Neuronal stem cell (in vitro differentiated cells): ENCODE measurements at regions not wholly inside any gene's neighbourhood (a gene's known extent, or its start where the extent isn't known, plus 50 kb on each side); places are given as distances from the start of the nearest gene placed in this dataset.

ENCODE experiments used
- DNase-seq: peaks from one replicate; pipeline ENCODE4 v3.0.0-alpha.2; 2013; ENCODE audit warnings: low spot score
- H2AFZ ChIP-seq: one replicate; pipeline ENCODE4 v1.6.1; 2013; ENCODE audit warnings: mild to moderate bottlenecking, low read length, inconsistent platforms
- H2AK5ac ChIP-seq: 2 replicates; pipeline ENCODE4 v1.6.1; 2013; ENCODE audit warnings: low read depth, mild to moderate bottlenecking, inconsistent platforms, low read length, moderate library complexity, mixed read lengths
- H2BK120ac ChIP-seq: 2 replicates; pipeline ENCODE4 v1.6.1; 2013; ENCODE audit warnings: low read depth, mild to moderate bottlenecking, inconsistent platforms, low read length, moderate library complexity, mixed read lengths
- H2BK12ac ChIP-seq: one replicate; pipeline ENCODE4 v1.6.1; 2013; ENCODE audit warnings: low read length, inconsistent platforms
- H2BK15ac ChIP-seq: 2 replicates; pipeline ENCODE4 v1.6.1; 2013; ENCODE audit warnings: mild to moderate bottlenecking, low read length, inconsistent platforms, mixed read lengths
- H2BK5ac ChIP-seq: one replicate; pipeline ENCODE4 v1.6.1; 2013; ENCODE audit warnings: inconsistent platforms, mild to moderate bottlenecking, low read length, moderate library complexity
- H3K14ac ChIP-seq: one replicate; pipeline ENCODE4 v1.6.1; 2013; ENCODE audit warnings: low read length, inconsistent platforms
- H3K18ac ChIP-seq: 2 replicates; pipeline ENCODE4 v1.6.1; 2013; ENCODE audit warnings: low read length, inconsistent platforms
- H3K23ac ChIP-seq: 2 replicates; pipeline ENCODE4 v1.6.1; 2013; ENCODE audit warnings: low read depth, mild to moderate bottlenecking, mixed read lengths, low read length, inconsistent platforms; ENCODE audit not compliant: poor library complexity
- H3K27ac ChIP-seq: replicated peaks from 3 replicates; pipeline ENCODE4 v1.5.1; 2013; ENCODE audit warnings: low read length, inconsistent platforms
- H3K27me3 ChIP-seq, 3 experiments: 2 replicates each; pipeline ENCODE4 v1.6.1; 2013; ENCODE audit warnings: low read length in 3 of 3, mild to moderate bottlenecking in 2 of 3, inconsistent platforms in 1 of 3, low read depth in 1 of 3, mixed read lengths in 1 of 3, moderate library complexity in 1 of 3; ENCODE audit not compliant: control insufficient read depth in 3 of 3, insufficient read depth in 3 of 3
- H3K36me3 ChIP-seq, 2 donors: replicated peaks in 1 of 2; 2 replicates each; pipeline ENCODE4 v1.6.1; 2013; ENCODE audit warnings: low read length in 2 of 2; ENCODE audit not compliant: control insufficient read depth in 2 of 2, insufficient read depth in 2 of 2
- H3K4ac ChIP-seq: 2 replicates; pipeline ENCODE4 v1.6.1; 2013; ENCODE audit warnings: inconsistent platforms, mild to moderate bottlenecking, low read length, moderate library complexity
- H3K4me1 ChIP-seq, 2 donors: 1 replicate in 1 of 2; 2 replicates in 1 of 2; pipeline ENCODE4 v1.6.1; 2013; ENCODE audit warnings: low read length in 2 of 2, low read depth in 1 of 2; ENCODE audit not compliant: control insufficient read depth in 2 of 2, insufficient read depth in 1 of 2
- H3K4me2 ChIP-seq: one replicate; pipeline ENCODE4 v1.6.1; 2013; ENCODE audit warnings: mild to moderate bottlenecking, low read length, inconsistent platforms; ENCODE audit not compliant: insufficient read depth, poor library complexity, severe bottlenecking
- H3K4me3 ChIP-seq, 2 donors: 2 replicates each; pipeline ENCODE4 v1.5.1; 2013; ENCODE audit warnings: low read length in 2 of 2, mild to moderate bottlenecking in 2 of 2, inconsistent platforms in 1 of 2, moderate library complexity in 1 of 2
- H3K79me1 ChIP-seq: one replicate; pipeline ENCODE4 v1.6.1; 2013; ENCODE audit warnings: low read depth, mild to moderate bottlenecking, inconsistent platforms, low read length, moderate library complexity
- H3K9ac ChIP-seq: one replicate; pipeline ENCODE4 v1.6.1; 2013; ENCODE audit warnings: mild to moderate bottlenecking, low read depth, low read length, inconsistent platforms; ENCODE audit not compliant: poor library complexity
- H3K9me3 ChIP-seq, 2 donors: replicated peaks in 1 of 2; 2 replicates each; pipeline versions ENCODE3 to v1.6.1; 2013; ENCODE audit warnings: low read length in 2 of 2, mild to moderate bottlenecking in 2 of 2, inconsistent platforms in 1 of 2, low read depth in 1 of 2, mixed read lengths in 1 of 2, moderate library complexity in 1 of 2; ENCODE audit not compliant: control insufficient read depth in 2 of 2, insufficient read depth in 1 of 2
- H4K8ac ChIP-seq: one replicate; pipeline ENCODE4 v1.6.1; 2013; ENCODE audit warnings: low read depth, mild to moderate bottlenecking, inconsistent platforms, low read length, moderate library complexity
- H4K91ac ChIP-seq: one replicate; pipeline ENCODE4 v1.6.1; 2013; ENCODE audit warnings: low read length, low read depth, mild to moderate bottlenecking, inconsistent platforms; ENCODE audit not compliant: poor library complexity
- WGBS, 2 donors: extraction: QIAGEN DNeasy Blood & Tissue Kit; methylation state at CpG; one replicate each; pipeline ENCODE4 v1.1.7; 2013; ENCODE audit warnings: missing lambda C conversion rate in 2 of 2, mixed read lengths in 1 of 2; ENCODE audit not compliant: insufficient read length in 2 of 2, insufficient replicate concordance in 1 of 2; ENCODE audit errors: extremely low coverage in 2 of 2; 5-methylcytosine and 5-hydroxymethylcytosine counted together

GRCh38 chr12:98058213-98058612 is 457.2 kb upstream of the TMPO start:
- DNase-seq: no peak
- Histone ChIP-seq H3K4ac (no peak overlapping the region), H3K27ac (no peak overlapping the region), H3K4me2 (no peak overlapping the region), H3K27me3 (no peaks in the 10 kb centered on the region), H4K8ac (no peak overlapping the region), H3K4me1 (peaks cover 2 to 26% of the 10 kb centered on the region in 2 donors), H3K79me1 (no peaks in the 10 kb centered on the region), H2BK5ac (no peak overlapping the region), H4K91ac (no peak overlapping the region), H3K9me3 (no peaks in the 10 kb centered on the region), H2BK12ac (no peak overlapping the region), H2BK120ac (no peak overlapping the region), H3K9ac (no peak overlapping the region), H2AFZ (no peak overlapping the region), H3K18ac (no peak overlapping the region), H3K23ac (no peak overlapping the region), H2AK5ac (no peak overlapping the region), H3K4me3 (no peak overlapping the region), H3K14ac (no peak overlapping the region), H2BK15ac (no peak overlapping the region), H3K36me3 (no peaks in the 10 kb centered on the region)
- no CpG with 5 or more reads among the region's 4 CpGs for WGBS, 2 donors

- Histone ChIP-seq H3K4me3 (no peak overlapping the region), H3K36me3 (no peaks in the 10 kb centered on the region), H3K23ac (no peak overlapping the region), H2BK15ac (no peak overlapping the region), H3K79me1 (no peaks in the 10 kb centered on the region), H2AK5ac (no peak overlapping the region), H3K9me3 (no peaks in the 10 kb centered on the region), H3K9ac (no peak overlapping the region), H3K4me2 (no peak overlapping the region), H4K91ac (no peak overlapping the region), H3K4me1 (peaks cover 2 to 26% of the 10 kb centered on the region in 2 donors), H3K27ac (no peak overlapping the region), H3K18ac (no peak overlapping the region), H2BK120ac (no peak overlapping the region), H3K27me3 (no peaks in the 10 kb centered on the region), H3K4ac (no peak overlapping the region), H4K8ac (no peak overlapping the region), H2BK5ac (no peak overlapping the region), H3K14ac (no peak overlapping the region), H2BK12ac (no peak overlapping the region), H2AFZ (no peak overlapping the region)
- peak; percentile 3 for DNase-seq
- WGBS, 2 donors: no CpG with 5 or more reads among the region's 3 CpGs
These were observed 456.6 kb upstream of the TMPO start for GRCh38 chr12:98058838-98059237.

- Histone ChIP-seq H3K27ac (no peak overlapping the region), H3K79me1 (no peaks in the 10 kb centered on the region), H3K9ac (no peak overlapping the region), H2BK12ac (no peak overlapping the region), H2BK120ac (no peak overlapping the region), H3K27me3 (no peaks in the 10 kb centered on the region), H3K14ac (no peak overlapping the region), H2AK5ac (no peak overlapping the region), H2BK15ac (no peak overlapping the region), H3K4me3 (no peak overlapping the region), H3K4ac (no peak overlapping the region), H4K8ac (no peak overlapping the region), H3K23ac (no peak overlapping the region), H4K91ac (no peak overlapping the region), H3K36me3 (no peaks in the 10 kb centered on the region), H2BK5ac (no peak overlapping the region), H2AFZ (peak overlapping the region; percentile 65), H3K4me1 (peaks cover 2 to 26% of the 10 kb centered on the region in 2 donors), H3K18ac (no peak overlapping the region), H3K9me3 (no peaks in the 10 kb centered on the region), H3K4me2 (no peak overlapping the region)
- no peak for DNase-seq
- no CpG with 5 or more reads among the region's 2 CpGs for WGBS, 2 donors
These were observed 455.6 kb upstream of the TMPO start for GRCh38 chr12:98059659-98060343.

- WGBS, 2 donors: no CpG with 5 or more reads among the region's 1 CpG
- H3K18ac ChIP-seq: no peak overlapping the region
- no peak overlapping the region for H3K4me3 ChIP-seq
- H2AK5ac ChIP-seq: no peak overlapping the region
- H3K27me3 ChIP-seq: no peaks in the 10 kb centered on the region
- H2BK120ac ChIP-seq: no peak overlapping the region
- H3K36me3 ChIP-seq: no peaks in the 10 kb centered on the region
- H3K14ac ChIP-seq: no peak overlapping the region
- H3K23ac ChIP-seq: no peak overlapping the region
- H2BK12ac ChIP-seq: no peak overlapping the region
- H3K4ac ChIP-seq: no peak overlapping the region
- no peak overlapping the region for H3K27ac ChIP-seq
- DNase-seq: no peak
- peaks cover 2 to 26% of the 10 kb centered on the region in 2 donors for H3K4me1 ChIP-seq
- H3K9me3 ChIP-seq: no peaks in the 10 kb centered on the region
- no peaks in the 10 kb centered on the region for H3K79me1 ChIP-seq
- H3K9ac ChIP-seq: no peak overlapping the region
- H2AFZ ChIP-seq: peak overlapping the region; percentile 65
- no peak overlapping the region for H2BK15ac ChIP-seq
- no peak overlapping the region for H4K8ac ChIP-seq
- H2BK5ac ChIP-seq: no peak overlapping the region
- H4K91ac ChIP-seq: no peak overlapping the region
- no peak overlapping the region for H3K4me2 ChIP-seq
These were observed 455.0 kb upstream of the TMPO start for GRCh38 chr12:98060411-98060810.
